Rectal smooth muscle tissue (tissue), 1 donor: ENCODE measurements at regions not wholly inside any gene's neighbourhood (a gene's known extent, or its start where the extent isn't known, plus 50 kb on each side); places are given as distances from the start of the nearest gene placed in this dataset.

Experiments
- H3K27ac ChIP-seq: one replicate; pipeline ENCODE4 v1.7.0; 2013; ENCODE audit warnings: low read depth, low read length, inconsistent platforms
- H3K27me3 ChIP-seq: one replicate; pipeline ENCODE4 v1.7.0; 2013; ENCODE audit warnings: low read length; ENCODE audit not compliant: control insufficient read depth, insufficient read depth
- H3K36me3 ChIP-seq: one replicate; pipeline ENCODE4 v1.7.0; 2013; ENCODE audit warnings: low read length; ENCODE audit not compliant: control insufficient read depth, insufficient read depth
- H3K4me1 ChIP-seq: one replicate; pipeline ENCODE4 v1.7.0; 2013; ENCODE audit warnings: low read length; ENCODE audit not compliant: control insufficient read depth, insufficient read depth
- H3K4me3 ChIP-seq: one replicate; pipeline ENCODE4 v1.7.0; 2013; ENCODE audit warnings: low read length
- H3K9ac ChIP-seq: one replicate; pipeline ENCODE4 v1.7.0; 2013; ENCODE audit warnings: low read length

DNA sequence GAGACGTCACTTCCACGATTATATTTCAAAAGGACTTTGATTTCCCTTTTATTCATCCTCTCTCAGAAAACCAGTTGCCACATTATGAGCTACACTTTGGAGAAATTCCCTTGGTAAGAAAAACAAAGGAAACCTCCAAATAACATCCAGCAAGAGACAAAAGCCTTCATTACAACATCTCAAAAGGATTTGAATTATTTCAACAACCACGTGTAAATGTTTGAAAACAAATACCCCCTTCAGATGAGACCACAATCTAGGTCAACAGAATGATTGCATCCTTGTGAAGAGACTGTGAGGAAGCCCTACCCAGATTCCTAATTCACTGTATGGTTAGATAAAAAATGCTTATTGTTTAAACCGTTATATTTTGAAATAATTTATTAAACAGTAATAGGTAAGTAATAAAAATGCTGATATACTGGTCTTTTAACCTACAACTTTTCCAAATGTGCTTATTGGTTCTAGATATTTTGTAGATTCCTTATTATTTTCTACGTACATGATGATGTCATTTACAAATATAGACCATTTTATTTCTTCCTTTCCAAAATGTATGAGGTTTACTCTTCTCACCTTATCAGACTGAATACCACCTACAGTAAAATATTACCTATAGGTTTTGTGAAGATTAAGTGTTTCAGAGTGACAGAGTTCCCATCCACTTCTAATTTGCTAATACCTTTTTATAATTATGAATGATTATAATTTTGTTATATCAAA, 922.7 kb upstream of the CHAC2 start:
- Histone ChIP-seq H3K9ac (no peak overlapping the region), H3K4me1 (no peaks in the 10 kb centered on the region), H3K27ac (no peak overlapping the region), H3K27me3 (no peaks in the 10 kb centered on the region), H3K4me3 (no peak overlapping the region), H3K36me3 (no peaks in the 10 kb centered on the region)

DNA sequence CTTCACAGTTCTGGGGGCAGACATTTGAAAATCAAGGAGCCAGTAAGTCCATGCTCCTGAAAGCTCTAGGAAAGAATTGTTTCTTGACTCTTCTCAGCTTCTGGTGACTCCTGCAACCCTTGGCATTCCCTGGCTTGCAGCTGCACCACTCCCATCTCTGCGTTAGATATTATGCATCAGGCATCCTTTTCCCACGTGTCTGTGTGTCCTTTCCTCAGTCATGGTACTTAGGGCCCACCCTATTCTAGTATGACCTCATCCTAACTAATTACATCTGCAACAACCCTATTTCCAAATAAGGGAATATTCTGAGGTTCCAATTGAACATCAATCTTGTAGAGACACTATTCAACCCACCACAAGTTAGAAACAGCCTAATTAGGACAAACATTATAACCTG, 931.7 kb upstream of the CHAC2 start:
- H3K36me3 ChIP-seq: no peaks in the 10 kb centered on the region
- no peaks in the 10 kb centered on the region for H3K27me3 ChIP-seq
- H3K4me3 ChIP-seq: no peak overlapping the region
- no peak overlapping the region for H3K27ac ChIP-seq
- H3K9ac ChIP-seq: no peak overlapping the region
- H3K4me1 ChIP-seq: no peaks in the 10 kb centered on the region

DNA sequence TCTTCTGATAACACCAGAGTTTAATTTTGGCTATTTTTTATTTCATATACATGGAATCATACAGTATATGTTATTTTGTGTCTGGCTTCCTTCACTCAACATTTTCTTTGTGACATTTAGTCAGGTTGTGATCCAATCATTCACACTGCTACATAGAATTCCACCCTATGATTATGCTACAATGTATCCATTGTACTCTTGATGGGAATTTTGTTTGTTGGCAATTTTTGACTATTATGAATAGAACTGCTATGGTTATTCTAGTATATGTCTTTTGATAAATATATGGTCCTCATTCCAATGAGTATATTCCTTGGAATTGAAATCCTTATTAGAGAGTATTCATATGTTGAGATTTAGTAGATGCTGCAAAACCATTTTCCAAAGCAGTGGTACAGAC, 936.4 kb upstream of the CHAC2 start:
- Histone ChIP-seq H3K27ac (no peak overlapping the region), H3K4me3 (no peak overlapping the region), H3K27me3 (no peaks in the 10 kb centered on the region), H3K9ac (no peak overlapping the region), H3K4me1 (no peaks in the 10 kb centered on the region), H3K36me3 (no peaks in the 10 kb centered on the region)

DNA sequence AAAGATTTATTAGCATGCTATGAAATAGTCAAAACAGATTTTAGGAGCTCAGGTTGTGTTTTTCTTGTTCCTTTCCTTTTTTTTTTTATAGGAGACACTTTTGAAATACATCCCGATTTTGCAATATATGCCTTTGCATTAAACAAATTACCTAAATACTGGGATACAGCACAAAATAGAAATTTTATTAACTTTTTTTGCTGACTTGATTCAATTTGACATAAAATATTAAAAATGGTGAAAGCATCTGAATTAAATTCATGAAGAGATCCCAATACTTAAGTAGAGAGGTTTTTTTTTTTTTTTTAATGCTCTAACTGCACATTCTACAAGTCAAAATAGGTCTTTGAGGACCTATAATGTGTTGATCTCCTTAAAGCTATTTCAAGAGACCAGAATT, 939.5 kb upstream of the CHAC2 start:
- Histone ChIP-seq H3K27me3 (no peaks in the 10 kb centered on the region), H3K4me1 (no peaks in the 10 kb centered on the region), H3K4me3 (no peak overlapping the region), H3K27ac (no peak overlapping the region), H3K9ac (no peak overlapping the region), H3K36me3 (no peaks in the 10 kb centered on the region)

DNA sequence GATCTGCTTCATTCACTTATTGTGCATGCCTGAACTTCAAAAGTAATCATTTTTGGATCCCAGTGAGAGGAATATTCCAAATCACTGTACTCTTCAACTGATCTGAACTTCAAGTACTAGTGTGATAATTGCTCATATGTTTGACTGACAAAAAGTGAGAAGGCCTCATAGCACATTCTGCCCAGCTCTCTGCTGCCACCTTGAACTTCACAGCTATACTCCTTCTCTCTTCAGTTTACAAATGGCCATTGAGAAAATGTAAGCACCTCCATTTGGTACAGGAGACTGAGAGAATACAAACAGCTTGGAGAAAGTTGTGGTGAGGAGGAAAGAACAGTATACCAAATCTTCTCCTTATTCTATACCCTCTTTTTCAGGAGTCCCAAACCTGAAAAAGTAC, 946.0 kb upstream of the CHAC2 start:
- no peak overlapping the region for H3K27ac ChIP-seq
- H3K4me1 ChIP-seq: no peaks in the 10 kb centered on the region
- no peaks in the 10 kb centered on the region for H3K36me3 ChIP-seq
- H3K9ac ChIP-seq: no peak overlapping the region
- no peaks in the 10 kb centered on the region for H3K27me3 ChIP-seq
- no peak overlapping the region for H3K4me3 ChIP-seq

DNA sequence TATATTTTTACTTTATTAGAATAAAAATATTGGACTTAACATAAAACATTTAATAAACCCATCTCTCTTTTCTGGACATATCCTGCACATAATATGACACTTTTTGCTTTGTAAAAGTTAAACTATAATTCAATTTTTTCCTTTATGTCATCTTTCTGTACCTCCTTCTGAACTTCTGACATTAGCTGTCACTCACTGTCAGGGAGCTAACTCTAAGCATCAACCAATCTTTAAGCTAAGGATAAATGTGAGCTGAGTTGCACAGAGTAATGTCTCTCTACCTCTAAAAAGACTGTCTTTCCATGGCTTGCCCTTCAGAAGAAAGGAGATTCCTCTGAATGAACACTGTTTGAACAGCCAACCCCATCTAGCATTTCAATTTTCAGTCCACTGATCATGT, 948.6 kb upstream of the CHAC2 start:
- no peaks in the 10 kb centered on the region for H3K4me1 ChIP-seq
- no peaks in the 10 kb centered on the region for H3K36me3 ChIP-seq
- H3K27ac ChIP-seq: no peak overlapping the region
- H3K27me3 ChIP-seq: no peaks in the 10 kb centered on the region
- no peak overlapping the region for H3K4me3 ChIP-seq
- no peak overlapping the region for H3K9ac ChIP-seq

DNA sequence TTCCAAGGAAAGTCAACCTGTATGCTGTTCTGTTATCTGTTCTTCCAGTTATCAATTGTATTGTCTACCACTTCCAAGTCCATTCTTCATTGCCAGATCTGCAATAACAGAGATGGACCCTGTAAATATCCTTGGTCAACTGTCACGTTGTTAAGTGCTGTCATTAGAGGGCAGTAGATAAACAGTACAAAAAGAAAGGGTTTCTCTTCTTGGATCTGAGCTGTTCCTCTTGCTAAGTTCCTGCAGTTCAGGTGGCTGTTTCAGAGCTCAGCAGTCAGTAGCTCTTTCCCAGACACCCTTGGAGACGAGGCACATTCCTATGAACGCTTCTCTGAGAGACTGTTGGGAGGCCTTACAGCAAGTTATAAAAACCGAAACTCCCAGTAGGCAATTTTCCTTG, 957.1 kb upstream of the CHAC2 start:
- Histone ChIP-seq H3K36me3 (no peaks in the 10 kb centered on the region), H3K9ac (no peak overlapping the region), H3K27ac (no peak overlapping the region), H3K27me3 (no peaks in the 10 kb centered on the region), H3K4me3 (no peak overlapping the region), H3K4me1 (no peaks in the 10 kb centered on the region)

DNA sequence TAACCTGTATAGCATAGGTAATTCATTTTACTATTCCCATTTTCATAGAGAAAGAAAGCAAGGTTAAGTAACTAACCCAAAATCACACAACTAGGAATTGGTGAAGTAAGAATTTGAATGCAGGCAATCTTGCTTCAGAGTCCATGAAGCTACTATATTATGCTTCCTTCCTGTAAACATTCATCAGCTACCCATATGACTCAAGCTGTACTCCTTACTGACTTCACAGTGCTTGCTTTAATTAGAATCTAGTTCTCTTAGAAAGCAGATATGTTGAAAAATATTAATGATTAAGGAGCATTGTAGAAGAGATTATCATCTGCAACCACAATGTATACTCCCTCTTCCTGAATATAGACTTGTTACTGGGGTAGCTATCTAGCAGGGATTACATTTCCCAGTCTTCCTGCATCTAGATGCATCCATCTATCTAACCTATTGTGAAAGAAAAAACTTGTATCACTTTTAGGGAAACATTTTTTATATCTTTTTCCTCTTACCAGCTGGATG, 961.6 kb upstream of the CHAC2 start:
- Histone ChIP-seq H3K27ac (no peak overlapping the region), H3K9ac (no peak overlapping the region), H3K4me3 (no peak overlapping the region), H3K36me3 (no peaks in the 10 kb centered on the region), H3K27me3 (no peaks in the 10 kb centered on the region), H3K4me1 (no peaks in the 10 kb centered on the region)

DNA sequence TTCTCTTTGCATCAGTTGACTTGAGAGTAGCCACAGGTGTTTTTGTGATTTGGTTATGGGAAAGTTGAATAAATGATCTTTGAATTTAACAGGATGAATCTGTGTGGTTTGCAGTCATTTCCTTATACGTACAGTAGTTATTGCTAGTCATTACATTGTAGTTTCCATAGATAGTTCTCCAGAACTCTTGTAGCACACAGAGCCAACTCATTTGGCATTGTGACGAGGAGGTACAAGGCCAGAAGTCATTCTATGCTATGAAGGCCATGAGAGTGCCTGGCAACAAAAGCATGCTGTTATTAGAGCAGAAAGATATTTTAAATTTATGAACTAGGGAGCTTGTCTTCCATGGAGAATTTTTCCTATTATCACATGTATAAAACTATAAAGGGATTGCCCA, 973.0 kb upstream of the CHAC2 start:
- no peak overlapping the region for H3K4me3 ChIP-seq
- H3K36me3 ChIP-seq: no peaks in the 10 kb centered on the region
- H3K4me1 ChIP-seq: no peaks in the 10 kb centered on the region
- H3K27ac ChIP-seq: no peak overlapping the region
- H3K9ac ChIP-seq: no peak overlapping the region
- H3K27me3 ChIP-seq: no peaks in the 10 kb centered on the region

DNA sequence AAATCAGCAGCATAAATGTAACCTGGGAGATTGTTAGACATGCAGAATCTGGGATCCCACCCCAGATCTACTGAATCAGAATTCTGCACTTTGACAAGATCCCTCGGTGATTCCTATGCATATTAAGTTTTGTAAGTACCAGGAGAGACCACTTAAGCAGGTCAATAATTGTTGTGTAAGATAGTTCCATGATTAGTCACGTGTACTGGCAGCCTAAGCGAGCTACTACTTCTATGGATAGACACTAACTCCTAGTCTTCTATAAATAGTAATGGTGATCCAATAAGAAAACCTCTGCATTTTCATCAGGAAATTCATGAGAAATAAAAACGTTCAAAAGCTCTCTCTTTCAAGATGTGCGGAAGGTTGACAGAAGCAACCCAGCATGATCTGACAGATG, 988.2 kb upstream of the CHAC2 start:
- H3K4me3 ChIP-seq: no peak overlapping the region
- H3K27ac ChIP-seq: no peak overlapping the region
- H3K4me1 ChIP-seq: no peaks in the 10 kb centered on the region
- no peaks in the 10 kb centered on the region for H3K36me3 ChIP-seq
- H3K27me3 ChIP-seq: no peaks in the 10 kb centered on the region
- H3K9ac ChIP-seq: no peak overlapping the region

DNA sequence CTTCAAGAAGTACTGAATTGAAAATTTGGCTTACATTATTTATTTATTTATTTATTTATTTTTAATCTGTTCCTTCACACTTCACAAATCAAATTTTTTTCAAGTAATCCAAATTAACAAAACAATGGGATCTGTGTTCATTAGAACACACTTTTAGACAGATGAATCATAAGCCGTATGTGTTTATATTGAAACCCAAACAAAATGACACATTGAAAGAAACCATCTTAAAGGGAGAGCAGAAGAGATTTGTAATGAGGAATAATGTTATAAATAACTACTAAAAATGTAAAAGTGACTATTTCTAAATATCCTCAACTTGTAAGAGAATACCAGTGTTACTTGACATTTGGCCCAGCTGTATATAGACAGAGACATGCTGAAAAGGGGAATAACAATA, 991.0 kb upstream of the CHAC2 start:
- H3K4me1 ChIP-seq: no peaks in the 10 kb centered on the region
- no peaks in the 10 kb centered on the region for H3K27me3 ChIP-seq
- H3K4me3 ChIP-seq: no peak overlapping the region
- no peak overlapping the region for H3K27ac ChIP-seq
- no peaks in the 10 kb centered on the region for H3K36me3 ChIP-seq
- no peak overlapping the region for H3K9ac ChIP-seq

DNA sequence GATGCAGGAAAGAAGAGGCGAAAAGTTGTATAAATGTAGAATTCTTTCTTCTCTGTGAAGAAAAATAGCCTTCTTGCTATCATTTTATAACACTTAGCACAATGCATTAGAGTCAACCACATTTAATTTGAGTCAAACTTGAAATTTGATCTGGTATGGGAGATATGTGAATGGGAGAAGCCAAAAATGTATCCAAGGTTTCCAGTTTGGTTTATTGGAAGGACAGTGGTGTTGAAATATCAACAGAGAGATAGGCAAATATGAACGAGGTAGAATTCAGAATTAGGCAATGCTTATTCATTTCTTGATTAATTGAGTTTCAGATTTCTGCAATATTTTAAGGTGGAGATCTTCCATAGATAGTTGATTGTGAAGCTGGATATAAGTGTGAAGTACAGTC, 991.9 kb upstream of the CHAC2 start:
- no peaks in the 10 kb centered on the region for H3K36me3 ChIP-seq
- H3K4me3 ChIP-seq: no peak overlapping the region
- H3K4me1 ChIP-seq: no peaks in the 10 kb centered on the region
- H3K9ac ChIP-seq: no peak overlapping the region
- H3K27ac ChIP-seq: no peak overlapping the region
- H3K27me3 ChIP-seq: no peaks in the 10 kb centered on the region

DNA sequence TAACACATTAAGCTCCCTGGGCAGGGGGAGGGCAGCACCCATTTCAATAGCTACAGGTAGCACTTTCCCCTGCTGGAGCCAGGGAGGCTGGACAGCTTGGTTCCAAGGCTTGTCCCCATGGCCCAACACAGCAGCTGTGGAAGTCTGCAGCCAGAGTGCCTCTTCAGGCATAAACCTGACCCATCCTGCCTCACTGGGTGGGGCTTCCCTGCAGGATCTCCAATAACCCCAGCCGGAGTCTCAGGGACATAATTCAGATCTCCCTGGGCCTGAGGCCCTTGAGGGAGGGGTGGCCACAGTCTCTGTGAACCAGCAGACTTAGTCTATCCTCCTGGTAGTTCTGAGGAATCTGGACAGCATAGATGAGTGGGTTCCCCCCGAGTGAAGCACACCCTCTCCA, 1001.9 kb upstream of the CHAC2 start:
- H3K27me3 ChIP-seq: no peaks in the 10 kb centered on the region
- no peak overlapping the region for H3K4me3 ChIP-seq
- H3K9ac ChIP-seq: no peak overlapping the region
- H3K27ac ChIP-seq: no peak overlapping the region
- no peaks in the 10 kb centered on the region for H3K36me3 ChIP-seq
- no peaks in the 10 kb centered on the region for H3K4me1 ChIP-seq
